Fibroblast of peridontal ligament (primary cell): ENCODE measurements at regions not wholly inside any gene's neighbourhood (a gene's known extent, or its start where the extent isn't known, plus 50 kb on each side); places are given as distances from the start of the nearest gene placed in this dataset.
"Not testable (repeated sequence)": the region's sequence is repeated elsewhere in the genome, so short reads cannot be mapped to it uniquely, and the experiment has no call there.

Source experiments
- DNase-seq: peaks from one replicate; pipeline ENCODE4 v3.0.0-alpha.2; 2010; ENCODE audit errors: extremely low read depth

GRCh38 chr5:27832886-27833285 lies 794.5 kb upstream of the CDH9 start:
- no peak for DNase-seq

- peak; percentile 62 for DNase-seq
These were observed 792.2 kb upstream of the CDH9 start for GRCh38 chr5:27830546-27830945.

DNA sequence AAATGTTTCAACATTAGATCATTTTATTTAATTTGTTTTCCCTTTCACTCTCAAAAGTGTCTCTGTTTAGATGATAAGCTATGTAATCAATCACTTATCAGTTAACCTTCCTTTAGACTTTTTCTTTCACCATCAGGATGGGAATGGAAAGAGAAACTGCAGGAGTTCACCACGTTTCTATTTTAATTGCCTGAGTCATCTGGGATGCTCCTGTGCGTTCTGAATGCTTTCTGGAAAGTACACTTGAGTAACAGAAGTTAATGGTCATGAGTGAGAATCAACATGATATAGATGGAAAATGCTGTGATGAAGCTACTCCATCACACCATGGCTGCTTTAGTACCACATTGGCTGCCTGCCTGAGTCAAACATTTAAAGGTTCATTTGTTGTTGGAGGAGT lies 783.3 kb upstream of the CDH9 start:
- DNase-seq = no peak

DNA sequence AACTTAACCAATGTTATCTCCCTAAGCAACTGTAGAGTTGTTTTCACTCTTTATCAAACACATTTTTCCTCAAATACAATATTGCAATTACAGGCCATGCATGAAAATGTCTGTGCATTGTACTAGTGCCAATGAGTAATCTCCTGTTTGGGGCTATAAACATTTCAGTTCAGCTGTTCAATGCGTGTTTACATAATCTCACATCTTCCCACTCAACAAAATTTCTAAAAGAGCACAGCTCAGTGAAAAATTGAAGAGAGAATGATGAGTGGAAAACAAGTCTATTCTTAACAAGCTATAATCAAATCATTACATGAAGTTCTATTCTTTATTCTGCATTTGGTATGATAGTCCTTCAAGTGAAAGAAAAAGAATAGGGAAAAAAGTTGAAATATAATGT lies 780.5 kb upstream of the CDH9 start:
- peak; percentile 29 for DNase-seq

- DNase-seq = no peak
These were observed 776.6 kb upstream of the CDH9 start for GRCh38 chr5:27814983-27815382.

DNA sequence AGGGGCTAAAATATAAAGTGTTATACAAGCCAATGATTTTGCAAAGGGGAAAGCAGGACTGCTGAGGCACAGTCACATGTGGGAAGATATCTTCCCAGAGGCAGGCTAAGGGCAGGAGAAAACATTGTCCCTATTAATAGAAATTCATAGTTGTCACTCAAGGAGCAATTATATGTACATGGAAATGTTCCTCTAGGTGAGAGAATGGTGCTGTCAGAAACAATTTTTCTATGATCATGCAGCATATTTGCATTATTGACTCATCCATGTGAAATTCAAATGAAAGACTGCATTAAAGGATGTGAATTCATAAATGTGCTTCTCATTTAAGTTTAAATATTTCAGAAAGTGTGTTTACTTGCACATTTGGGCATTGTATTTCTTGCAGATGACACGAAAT lies 775.9 kb upstream of the CDH9 start:
- DNase-seq = no peak

DNA sequence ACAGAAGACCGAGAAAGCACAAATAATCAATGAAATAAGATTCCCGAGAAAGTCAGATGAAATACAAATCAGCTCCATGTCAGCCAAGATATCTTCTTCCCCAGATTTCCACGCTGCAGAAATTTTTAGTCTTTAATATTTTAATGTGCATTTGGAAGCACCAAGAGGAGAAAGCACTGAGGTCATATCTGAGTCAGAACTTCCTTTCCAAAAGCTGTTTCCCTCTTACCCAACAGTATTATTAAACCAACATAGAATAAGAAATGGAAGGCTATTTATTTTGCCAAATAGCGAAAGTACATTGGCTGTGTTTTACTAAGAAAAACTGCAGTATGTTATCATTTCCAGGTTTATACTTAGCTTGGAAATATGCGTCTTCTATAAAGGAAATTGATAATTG lies 772.1 kb upstream of the CDH9 start:
- peak; percentile 34 for DNase-seq

- no peak for DNase-seq
These were observed 758.8 kb upstream of the CDH9 start for GRCh38 chr5:27797220-27797619.

DNA sequence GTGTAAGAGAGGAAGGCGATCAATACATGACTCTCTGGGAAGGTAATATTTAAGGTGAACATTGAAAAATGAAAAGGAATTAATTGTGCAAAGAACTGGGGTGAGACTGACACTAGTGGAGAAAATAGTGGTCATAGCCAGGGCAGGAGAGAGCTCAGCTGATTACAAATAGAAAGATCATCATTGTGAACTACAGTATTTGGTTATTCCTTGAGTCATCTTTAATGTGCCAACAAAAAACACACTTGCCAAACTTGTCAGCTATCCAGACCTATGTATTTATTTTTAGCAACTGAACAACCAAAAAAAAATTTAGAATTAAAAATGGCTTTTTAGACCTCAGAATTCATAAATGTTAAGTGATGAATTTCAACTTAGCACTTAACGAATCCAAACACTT lies 749.8 kb upstream of the CDH9 start:
- DNase-seq = peak; percentile 4

GRCh38 chr5:27784317-27784716 lies 745.9 kb upstream of the CDH9 start:
- DNase-seq = no peak

GRCh38 chr5:27778121-27778520 lies 739.7 kb upstream of the CDH9 start:
- DNase-seq = no peak

DNA sequence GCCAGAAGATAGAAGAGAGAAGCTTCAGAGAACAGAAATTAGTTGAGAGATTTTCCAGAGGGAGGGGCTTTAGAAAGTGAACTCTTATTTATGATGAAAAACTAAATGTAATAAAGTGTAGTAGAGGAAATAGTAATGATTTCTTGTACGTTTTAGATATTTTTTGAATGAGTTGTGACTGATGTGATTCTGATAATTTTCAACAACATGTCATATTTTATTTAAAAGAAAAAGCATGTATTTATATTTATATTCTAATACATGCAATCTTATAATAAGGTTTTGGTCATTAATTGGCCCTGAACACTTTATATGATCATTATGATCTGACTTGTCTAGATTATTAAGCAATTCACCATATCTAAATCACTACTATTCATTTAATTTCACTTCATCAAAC lies 735.2 kb upstream of the CDH9 start:
- no peak for DNase-seq

- DNase-seq = no peak
These were observed 734.8 kb upstream of the CDH9 start for GRCh38 chr5:27773166-27773565.

- no peak for DNase-seq
These were observed 731.5 kb upstream of the CDH9 start for GRCh38 chr5:27769748-27770402.

- DNase-seq = peak; percentile 2
These were observed 710.5 kb upstream of the CDH9 start for GRCh38 chr5:27748847-27749246.

GRCh38 chr5:27743383-27743979 lies 705.1 kb upstream of the CDH9 start:
- not testable (repeated sequence) for DNase-seq

DNA sequence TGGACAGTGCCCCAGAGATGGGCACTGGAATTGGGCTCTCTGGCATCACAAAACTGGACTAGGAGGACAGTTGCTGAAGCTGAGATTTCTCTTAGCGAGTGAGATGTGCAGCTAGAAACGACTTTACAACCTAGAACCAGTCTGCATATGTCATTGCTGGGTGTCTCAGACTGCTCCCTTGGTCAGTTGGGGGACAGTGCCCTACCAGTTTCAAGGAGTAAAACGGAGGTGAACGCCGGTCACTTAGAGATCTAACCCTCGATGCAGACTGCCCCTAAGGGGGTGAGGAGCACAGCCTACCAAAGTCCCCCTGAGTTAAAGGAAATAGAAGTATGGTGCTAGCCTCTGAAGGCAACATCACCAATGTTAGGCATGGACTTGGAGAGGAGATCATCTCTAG lies 704.4 kb upstream of the CDH9 start:
- no peak for DNase-seq

GRCh38 chr5:27734838-27735237 lies 696.5 kb upstream of the CDH9 start:
- DNase-seq = no peak

- no peak for DNase-seq
These were observed 694.9 kb upstream of the CDH9 start for GRCh38 chr5:27733237-27733636.

- DNase-seq = no peak
These were observed 688.9 kb upstream of the CDH9 start for GRCh38 chr5:27727254-27727653.

- no peak for DNase-seq
These were observed 684.0 kb upstream of the CDH9 start for GRCh38 chr5:27722337-27722736.

DNA sequence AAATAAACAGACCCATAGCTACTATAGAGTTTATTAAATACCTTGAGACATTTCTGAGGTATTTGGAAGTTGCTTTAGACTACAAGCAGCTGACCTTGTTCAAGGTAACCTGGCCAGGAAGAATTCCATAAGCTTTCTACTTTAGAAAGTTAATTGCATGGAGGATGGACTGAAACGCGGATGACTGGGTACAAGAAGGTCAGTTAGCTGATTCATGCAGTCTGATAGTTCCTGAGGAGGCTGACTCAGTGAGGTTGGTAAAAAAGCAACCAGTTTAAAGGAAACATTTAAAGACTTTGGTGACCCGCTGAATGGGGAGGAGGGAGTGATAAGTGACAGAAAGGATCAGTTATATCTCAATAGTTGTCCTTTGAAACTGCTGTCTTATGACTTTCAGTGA lies 670.1 kb upstream of the CDH9 start:
- peak; percentile 15 for DNase-seq

DNA sequence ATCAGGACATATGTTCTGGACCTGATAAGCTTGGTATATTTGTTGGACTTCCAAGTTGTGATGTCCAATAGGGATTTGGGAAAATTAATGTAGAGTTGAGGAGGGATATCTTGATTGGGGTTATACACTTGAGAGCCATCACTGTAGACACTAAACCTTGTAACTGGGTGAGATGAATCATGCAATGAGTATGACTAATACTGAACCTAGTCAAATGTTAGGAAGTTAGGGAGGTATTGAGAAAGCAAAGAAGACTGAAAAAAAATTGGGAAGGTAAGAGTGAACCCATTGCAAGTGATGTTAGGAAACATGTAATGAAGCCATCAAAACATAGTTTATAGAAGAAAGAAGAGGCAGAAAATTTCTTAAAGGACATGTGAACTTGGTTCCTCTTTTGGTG lies 668.4 kb upstream of the CDH9 start:
- DNase-seq = peak; percentile 9

DNA sequence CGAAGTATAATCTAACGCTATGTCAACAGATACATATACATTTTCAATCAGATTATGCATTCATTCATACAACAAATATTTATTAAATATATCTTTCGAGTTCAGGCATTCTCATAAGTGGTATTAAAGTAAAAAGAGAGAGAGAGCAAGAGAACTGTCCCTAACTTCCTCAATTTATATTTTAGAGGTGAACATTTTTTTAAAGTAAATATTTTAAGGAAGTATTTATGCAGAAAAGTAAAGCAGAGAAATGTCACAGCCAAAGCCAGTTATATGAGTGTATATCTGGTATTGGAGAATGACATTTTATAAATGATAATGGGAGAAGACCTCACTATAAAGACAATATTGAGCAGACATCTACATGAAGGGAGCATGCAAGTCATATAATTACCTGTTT lies 667.3 kb upstream of the CDH9 start:
- no peak for DNase-seq
